GM12875 (cell line): ENCODE measurements at regions not wholly inside any gene's neighbourhood (a gene's known extent, or its start where the extent isn't known, plus 50 kb on each side); places are given as distances from the start of the nearest gene placed in this dataset.

Experiments
- H3K4me3 ChIP-seq: one replicate; pipeline ENCODE4 v1.5.1; 2011; ENCODE audit warnings: low read depth, low read length, control low read depth
- CTCF ChIP-seq: IDR thresholded peaks from 2 replicates; pipeline ENCODE4 v1.5.1; 2011; ENCODE audit warnings: low read depth, mild to moderate bottlenecking, control low read depth, inconsistent platforms, low read length, moderate library complexity, borderline replicate concordance; ENCODE audit not compliant: insufficient read depth

GRCh38 chrX:145881175-145881995, 63.8 kb downstream of the SLITRK2 start:
- TF ChIP-seq CTCF = no peak
- H3K4me3 ChIP-seq = no peak overlapping the region

DNA sequence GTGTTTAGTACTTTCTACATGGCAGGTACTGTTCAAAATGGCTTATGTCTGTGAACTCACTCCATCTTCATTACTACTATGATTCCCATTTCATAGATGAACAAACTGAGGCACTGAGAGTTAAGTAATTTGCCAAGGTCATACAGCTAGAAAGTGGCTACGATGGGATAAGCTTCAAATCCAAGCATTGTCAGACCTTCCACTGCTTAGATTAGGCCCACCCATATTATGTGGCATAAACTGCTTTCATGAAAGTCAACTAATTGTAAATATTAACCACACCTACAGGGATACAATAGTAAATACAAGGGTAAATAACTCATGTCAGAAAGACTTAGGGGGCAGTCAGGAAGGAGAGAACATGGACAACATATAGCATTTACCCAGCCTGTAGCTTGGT, 68.8 kb downstream of the SLITRK2 start:
- no peak for TF ChIP-seq CTCF
- no peak overlapping the region for H3K4me3 ChIP-seq

GRCh38 chrX:145910017-145910416, 92.4 kb downstream of the SLITRK2 start:
- TF ChIP-seq CTCF = no peak
- no peak overlapping the region for H3K4me3 ChIP-seq

DNA sequence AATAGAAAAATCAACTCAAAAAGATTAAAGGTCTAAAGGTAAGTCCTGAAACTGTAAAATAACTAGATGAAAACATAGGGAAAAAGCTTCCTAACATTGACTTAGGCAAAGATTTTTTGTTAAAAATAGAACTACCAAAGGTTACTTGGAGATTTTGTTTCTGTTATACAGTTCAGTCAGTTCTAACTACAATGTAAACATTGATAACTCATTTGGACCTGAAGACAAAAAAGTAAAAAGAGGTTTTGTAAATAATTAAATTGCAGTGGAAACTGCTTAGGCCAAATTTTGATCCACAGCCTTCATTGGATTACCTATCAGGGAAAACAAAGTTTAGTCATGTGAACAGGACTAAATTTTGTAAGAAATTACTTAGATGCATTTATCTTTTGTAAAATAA, 101.8 kb downstream of the SLITRK2 start:
- TF ChIP-seq CTCF = no peak
- H3K4me3 ChIP-seq = no peak overlapping the region

- TF ChIP-seq CTCF = no peak
- H3K4me3 ChIP-seq = no peak overlapping the region
Observed at GRCh38 chrX:145923376-145923775, 105.7 kb downstream of the SLITRK2 start.

- no peak overlapping the region for H3K4me3 ChIP-seq
- no peak for TF ChIP-seq CTCF
Observed at GRCh38 chrX:145936769-145937168, 119.1 kb downstream of the SLITRK2 start.

GRCh38 chrX:145949056-145949455, 131.4 kb downstream of the SLITRK2 start:
- TF ChIP-seq CTCF = no peak
- no peak overlapping the region for H3K4me3 ChIP-seq
